Stimulated activated CD4-positive, alpha-beta T cell treated with anti-CD3 and anti-CD28 coated beads, TNF-alpha, amount 100 ng/mL, for 1 hour (primary cell): ENCODE measurements at regions not wholly inside any gene's neighbourhood (a gene's known extent, or its start where the extent isn't known, plus 50 kb on each side); places are given as distances from the start of the nearest gene placed in this dataset.

Experiments
- DNase-seq, 3 donors: peaks; one replicate each; pipeline ENCODE4 v3.0.0-alpha.2; 2020; ENCODE audit warnings: low read depth in 3 of 3, low spot score in 1 of 3

DNA sequence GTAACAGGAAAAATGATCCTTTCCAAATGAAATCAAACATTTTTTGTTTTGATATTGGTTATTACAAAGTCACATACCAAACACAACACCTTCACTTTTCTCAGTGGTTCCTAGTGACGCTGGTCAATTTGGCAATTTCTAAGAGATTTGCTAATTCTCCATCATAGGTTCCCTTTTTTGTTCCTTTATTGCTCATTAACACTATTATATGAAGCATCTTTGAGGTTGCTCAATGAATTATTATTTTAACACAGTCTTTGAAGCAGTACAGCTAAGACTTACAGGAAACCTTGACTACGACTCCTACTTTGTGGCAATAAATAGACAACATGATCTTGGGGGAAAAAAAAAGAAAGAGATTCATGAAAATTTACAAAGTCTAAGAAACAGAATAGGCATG lies 152.2 kb upstream of the VRK2 start:
- DNase-seq = no peak

DNA sequence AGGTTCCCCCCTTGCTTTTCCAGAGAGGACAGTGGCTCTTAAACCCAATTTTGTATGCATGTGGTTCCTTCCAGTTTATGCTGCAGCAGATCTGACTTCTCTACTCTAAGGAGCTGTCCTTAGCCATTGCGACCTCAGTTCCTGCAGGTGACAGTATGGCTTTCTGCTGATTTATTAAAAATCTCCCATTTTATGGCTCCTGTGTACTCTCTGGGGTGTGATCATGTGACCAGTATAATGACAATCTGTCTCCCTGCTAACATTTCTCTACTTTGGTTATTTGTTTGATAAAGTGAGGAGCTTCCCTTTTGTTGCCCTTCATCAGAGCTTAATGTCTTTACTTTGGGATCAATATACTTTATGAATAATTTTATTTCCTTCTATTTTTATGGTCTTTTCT lies 148.7 kb upstream of the VRK2 start:
- DNase-seq = no peak

DNA sequence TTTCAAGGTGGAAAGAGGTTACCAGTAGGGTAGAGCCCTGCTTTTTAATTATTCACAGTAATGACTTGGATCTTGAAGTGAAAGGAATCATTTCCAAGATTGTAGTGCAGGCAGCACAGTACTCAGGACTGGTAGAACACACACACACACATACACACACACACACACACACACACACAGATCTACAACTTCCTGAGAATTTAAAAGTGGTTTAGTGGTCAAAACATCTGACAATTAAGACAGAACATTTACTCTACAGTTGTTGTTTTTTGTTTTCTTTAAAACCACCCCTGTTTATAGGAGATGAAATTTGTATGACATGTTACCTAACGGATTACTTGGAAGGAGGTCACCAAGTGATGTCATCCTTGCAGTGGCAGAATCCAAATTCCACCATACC lies 146.7 kb upstream of the VRK2 start:
- DNase-seq = no peak

DNA sequence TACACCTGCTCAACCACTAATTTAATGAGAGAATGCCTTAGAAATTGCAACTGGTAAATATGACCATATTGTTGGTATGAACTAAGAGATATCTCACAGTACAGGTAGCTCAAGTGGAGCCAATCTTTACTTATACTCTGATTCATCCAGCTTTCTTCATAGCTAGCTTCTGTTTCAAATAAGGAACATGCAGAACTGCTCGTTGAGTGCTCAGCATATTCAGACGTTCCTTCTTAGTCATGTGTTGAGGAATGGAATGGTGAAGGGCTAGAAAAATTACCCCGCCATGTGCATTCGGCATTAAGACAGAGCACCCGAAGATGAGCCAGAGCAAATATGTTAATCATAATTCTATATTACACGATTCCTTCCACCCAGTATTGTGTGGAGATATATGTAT lies 144.0 kb upstream of the VRK2 start:
- no peak for DNase-seq

DNA sequence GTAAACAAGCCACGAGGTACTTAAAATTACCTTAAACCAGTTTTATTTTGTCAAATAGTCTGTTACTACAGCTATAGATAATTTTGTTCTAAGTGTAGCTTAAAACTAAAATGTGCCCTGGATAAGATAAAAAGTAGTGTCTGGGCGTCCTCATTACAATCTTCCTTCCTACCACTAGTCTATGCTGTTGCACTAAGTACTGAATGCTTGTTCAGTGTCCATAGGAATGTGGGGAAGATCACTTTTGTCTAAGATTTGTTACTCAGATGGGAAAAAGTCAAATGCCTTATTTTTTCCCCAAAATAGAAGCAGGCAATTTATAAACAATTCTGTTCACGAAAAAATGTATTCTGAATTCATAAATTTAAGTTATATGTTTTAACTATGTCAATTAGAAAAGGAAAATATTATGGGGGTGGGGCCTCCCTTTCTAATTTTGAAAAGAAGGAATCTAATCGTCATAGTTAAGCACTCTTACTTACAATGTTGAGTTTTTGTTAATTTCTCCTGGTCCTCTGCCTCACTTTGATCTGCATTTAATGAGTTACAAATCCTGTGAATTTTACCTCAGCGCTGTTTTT lies 140.4 kb upstream of the VRK2 start:
- DNase-seq = no peak

DNA sequence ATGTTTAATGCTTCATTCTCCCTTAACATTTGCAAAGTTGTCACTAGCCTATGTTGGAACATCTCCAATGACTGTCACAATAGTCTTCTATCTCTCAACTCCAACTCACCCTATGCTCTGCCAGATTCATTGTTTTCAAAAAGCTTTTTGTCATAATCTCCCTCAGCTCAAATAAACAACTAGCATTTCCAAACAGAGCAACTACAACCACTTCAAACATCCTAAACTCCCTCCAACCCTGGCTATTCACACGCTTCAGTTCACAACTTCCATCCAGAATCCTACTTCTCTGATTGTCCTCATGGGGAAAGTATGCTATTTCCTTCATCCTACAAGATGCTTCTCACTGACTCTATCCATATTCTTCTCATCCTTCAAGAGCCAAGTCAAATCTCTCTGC lies 139.2 kb upstream of the VRK2 start:
- DNase-seq = no peak

DNA sequence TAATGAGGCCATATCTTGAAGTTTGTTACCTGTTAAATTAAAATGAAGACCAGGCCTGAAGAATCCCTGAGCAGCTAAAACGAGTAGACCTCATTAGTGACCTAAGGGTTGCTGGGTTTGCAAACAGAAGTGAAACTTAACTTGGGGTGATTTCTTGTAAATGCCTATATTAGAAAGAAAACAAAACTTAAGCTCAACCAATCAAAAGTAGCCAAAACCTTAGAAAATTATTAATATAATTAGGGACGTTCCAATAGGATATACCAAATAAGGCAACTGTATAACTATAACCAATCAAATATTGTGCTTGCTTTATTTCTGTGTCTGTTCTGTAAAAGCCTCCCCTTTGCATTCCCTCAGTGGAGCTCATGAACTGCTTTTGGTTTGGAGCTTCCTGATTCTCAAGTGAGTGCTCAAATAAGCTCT lies 137.9 kb upstream of the VRK2 start:
- DNase-seq = no peak

DNA sequence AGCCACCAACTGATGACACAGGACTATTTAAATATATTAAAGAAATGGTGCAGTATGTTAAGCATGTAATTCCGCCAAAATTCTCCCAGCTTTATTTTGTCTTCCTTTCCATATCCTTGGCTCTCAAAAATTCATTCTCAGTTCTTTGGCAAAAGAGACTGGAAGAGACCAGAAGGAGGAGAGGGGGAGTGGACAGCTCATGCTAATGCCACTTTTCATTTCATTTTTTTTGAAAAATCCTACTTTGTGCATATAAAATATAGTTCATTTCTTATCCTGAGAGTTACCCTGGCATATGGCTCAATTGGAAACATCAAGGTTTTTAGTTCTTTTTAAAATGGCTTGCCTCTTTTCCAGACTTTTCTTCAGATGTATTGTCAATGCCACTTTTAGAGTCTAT lies 128.5 kb upstream of the VRK2 start:
- no peak for DNase-seq

DNA sequence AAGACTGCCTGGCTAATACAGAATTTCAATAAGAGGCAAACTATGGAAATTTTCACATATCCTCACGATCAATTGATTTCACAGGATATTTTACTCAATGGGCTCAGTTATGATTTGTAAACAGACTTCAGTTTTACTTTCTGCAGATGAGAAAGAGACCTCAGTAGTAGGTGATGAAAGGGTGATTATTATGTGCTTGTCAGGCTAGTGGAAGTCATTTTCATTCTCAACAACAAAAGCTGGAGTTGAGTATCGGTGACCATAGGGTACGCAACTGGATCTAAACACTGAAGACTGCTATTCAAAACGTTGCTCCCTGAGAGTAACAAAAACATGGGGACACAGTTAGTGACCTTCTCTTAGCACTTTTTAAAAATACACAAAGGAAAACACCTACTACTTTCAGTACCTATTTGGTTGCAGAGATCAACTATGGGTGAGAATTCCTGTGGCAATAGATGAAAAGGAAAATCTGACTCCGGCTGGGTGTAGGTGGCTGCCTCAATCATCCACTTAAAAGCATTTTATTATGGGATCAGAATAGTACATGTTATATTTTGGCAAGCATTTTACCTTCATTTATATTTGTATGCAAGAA lies 126.2 kb upstream of the VRK2 start:
- DNase-seq = no peak

DNA sequence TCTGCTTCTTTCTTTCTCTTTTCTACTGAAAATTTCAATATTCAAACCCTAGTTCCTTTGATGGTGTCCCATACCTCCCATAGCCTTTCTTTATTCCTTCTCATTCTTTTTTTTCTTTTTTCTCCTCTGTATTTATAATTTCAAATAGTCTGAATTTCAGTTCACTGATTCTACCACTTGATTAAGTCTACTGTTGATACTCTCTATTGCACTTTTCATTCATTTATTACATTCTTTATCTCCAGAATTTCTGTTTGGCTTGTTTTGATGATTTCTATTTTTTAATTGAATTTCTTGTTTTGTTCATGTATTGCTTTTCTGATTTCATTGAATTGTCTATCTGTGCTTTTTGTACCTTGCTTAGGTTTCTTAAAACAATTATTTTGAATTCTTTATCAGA lies 111.9 kb upstream of the VRK2 start:
- no peak for DNase-seq

DNA sequence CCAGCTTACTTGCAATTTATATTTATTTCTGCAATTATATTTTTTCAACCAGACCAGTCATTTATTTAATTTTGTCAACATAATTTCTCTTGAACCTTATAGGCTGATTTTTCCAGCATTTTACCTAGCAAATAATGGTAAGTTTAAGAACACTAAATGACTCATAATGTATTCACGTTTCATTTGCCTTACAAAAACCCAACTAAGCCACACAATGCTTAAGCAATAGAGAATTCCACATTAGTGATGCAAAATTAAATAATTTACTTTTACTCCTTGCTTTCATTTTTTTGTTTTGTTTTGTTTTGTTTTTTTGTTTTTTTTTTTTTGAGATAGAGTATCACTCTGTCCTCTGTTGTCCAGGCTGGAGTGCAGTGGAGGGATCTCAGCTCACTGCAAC lies 110.4 kb upstream of the VRK2 start:
- no peak for DNase-seq

DNA sequence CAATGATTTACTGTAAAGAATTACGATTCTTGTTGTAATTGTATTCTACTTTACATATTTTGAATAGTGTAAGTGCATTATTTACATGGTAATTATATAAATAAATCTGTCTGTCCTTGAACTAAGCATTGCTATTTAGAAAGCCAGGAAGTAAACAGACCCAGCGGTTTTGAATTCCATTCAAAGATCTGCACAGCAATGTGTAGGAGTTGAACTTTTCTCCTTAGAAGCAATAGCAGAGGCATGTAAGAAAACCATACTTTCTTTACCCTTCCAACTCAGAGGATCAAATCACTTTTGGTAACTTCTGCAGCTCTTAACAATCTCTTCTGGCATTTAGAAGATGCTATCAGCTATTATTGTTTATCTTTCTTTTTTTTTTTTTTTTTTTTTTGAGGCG lies 109.2 kb upstream of the VRK2 start:
- DNase-seq = no peak

DNA sequence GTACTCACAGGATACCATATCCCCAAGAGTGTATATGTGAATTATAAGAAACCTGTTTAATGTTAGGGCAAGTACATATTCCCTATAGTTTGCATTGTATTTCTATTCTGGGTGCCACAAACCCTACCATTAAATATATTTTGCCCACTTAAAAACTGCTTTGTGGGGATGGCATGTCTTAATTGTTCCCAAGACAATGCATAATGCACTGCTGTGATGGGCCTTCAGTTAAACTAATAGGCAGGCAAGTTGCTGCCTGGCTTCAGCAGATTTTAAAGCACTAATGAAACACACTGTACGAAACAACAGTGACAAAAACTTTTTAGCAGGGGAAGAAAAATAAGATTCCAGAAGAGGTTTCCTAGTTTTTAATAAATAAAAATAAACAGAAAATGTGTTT lies 104.8 kb upstream of the VRK2 start:
- no peak for DNase-seq

DNA sequence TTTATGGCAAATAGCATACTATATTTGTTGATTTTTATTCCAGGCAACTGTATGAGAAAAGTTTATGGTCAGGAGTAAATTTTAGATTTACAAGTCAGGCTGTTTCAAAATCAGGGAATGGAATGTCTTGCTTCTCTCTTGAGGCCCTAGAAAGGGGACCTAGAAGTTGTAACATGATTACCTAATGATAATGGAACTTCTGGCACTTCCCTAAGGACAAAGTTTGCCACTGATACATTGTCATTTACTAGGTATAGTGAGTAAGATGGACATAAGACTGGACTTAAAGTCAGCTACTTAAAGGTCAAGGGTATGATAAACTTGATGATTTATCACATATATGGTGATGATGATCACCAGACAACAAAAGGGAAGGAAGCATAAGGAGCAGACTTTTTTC lies 103.3 kb upstream of the VRK2 start:
- no peak for DNase-seq

DNA sequence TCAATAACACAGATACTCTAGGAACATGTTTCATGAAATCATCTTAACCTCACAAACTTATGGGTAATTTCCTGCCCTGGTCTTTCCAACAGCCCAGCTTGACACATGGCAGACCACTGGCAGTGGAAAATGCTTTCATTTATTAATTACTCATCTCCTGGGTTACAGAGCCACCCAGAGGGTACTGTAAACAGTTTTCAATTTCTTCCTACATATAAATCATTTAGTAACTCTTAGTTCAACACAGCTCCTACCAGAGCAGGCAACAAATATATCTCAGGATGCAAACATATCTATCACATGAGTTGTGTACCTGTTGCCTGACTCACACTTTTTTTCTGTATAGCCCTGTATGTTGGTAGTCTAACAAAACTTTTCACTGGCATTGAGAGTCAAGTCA lies 99.2 kb upstream of the VRK2 start:
- DNase-seq = no peak

DNA sequence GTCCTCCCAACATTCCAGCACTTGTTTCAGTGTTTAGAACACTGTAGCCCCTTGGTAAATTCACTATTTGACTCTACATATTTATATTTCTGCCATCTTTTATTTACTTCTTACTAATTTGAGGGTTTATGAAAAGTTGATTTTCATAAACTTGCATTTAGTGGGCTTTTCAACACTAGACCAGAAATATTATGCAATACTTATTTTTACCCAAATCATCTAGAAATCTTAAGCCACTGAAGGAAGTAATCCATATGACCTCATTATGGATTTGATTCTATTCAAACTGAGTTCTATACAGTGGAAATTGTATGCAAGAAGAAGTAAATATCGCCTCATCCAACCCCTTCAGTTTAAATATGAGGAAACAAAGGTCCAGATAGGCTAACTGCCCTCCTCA lies 92.6 kb upstream of the VRK2 start:
- no peak for DNase-seq

DNA sequence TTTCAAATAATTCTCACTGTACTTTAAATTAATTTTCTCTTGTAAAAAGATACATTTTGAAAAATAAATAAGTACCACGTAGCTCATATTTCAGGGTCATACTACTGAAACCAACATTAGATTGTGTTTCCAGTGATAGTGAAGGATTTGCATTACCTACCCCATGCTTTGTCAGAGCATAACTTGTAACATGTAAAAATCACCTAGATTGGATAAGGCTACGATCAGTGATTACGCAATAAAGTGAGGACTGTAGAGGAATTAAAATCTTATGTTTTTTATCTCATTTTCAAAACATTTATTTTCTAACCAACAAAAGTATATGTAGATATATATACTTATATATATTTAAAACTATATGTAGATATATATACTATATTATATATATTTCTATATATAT lies 89.4 kb upstream of the VRK2 start:
- DNase-seq = no peak

DNA sequence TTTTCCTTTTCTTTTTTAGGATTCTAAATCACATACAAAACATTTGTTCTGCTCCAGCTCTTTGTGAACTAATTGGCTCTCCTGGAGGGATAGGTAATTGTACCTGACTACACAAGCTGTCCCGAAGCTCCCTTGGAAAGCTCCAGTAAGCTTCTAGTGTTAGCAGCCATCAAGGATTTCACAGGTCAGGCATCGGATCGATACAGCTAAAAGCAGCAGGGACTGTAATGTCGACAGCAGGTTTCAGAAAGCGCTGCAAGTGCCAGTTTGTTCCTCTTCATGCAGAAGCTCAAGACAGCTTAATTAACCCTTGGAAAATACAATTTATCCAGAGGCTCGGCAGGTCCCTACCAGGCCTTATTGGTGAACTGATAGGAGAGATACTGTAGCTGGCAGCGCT lies 87.2 kb upstream of the VRK2 start:
- no peak for DNase-seq

DNA sequence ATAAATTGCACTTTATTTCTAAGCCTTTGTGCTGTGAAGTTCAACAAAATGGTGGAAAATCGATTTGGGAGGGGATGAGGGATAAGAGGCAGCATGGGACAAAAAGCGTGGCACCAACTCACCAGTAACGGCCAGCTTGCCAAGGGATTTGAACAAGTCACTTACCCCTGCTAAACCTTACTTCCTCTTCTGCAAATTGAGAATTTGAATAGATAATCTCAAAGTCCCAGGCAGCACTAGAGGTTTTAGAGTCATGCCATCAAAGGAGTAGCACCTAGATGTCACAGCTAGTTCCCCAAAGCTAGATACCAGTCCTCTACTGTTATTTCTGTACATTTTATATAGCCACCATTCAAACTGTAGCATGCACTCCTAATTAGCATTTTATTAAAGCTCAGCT lies 83.7 kb upstream of the VRK2 start:
- DNase-seq = no peak

DNA sequence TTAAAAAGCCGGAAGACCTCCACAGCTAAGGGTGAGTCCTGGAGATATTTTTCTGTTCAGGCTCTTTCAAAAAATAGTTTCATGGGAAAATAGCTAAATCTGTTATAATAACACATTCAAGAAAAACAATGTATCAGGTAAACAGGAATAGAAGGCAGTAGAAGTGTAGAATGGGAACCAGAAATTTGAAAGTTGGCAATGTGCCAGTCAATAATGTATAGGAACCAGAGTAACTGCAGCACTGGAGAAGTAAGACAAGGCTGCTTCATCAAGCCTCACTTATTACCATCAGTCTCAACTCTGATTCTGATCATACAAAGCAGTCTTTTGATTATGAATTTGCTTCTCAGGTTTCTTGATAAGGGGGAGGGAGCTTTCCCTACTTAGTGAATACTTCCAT lies 81.4 kb upstream of the VRK2 start:
- DNase-seq = no peak

DNA sequence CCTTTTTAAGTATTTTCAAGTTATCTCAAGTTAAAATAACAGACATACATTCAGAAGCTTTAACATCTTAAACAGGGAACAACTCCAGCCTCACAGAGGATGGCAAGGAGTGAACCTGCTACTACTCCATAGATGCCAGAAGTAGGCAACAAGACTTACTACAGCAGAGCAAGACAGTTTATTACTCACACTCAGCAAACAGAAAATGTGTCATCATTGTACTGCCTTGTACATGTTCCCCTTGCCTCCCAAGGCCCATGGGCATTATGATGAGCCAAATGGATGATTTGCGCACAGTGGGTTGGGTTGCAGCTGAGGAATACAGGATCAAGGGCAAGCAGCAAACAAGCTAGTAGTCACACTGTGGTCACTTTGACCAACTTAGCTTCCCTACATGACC lies 80.6 kb upstream of the VRK2 start:
- no peak for DNase-seq

DNA sequence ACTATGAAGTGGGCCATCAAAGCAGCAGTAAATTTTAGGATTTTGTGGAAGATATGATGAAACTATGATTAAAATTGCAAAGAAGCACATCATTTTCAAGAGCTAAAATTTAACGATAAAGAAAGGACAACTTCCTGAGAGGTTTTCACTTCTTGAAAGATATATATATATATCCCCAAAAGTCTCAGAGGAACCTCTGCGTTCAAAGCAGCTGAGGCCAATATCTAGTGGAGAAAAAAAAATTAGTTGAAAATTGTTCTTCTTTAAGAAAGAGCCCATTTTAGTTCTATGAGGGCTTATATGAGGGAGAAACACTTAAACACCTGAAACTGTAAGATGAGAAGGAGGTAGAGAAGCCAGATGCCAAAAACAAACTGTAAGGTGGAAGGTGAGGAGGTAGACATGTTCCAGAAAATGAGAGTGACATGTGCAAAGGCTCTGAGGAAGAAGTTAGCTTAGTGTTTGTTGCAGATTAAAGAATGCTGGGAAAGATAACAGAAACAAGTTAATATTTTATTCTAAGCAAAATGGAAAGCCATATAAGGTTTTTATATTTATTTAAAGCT lies 72.9 kb upstream of the VRK2 start:
- DNase-seq = no peak

DNA sequence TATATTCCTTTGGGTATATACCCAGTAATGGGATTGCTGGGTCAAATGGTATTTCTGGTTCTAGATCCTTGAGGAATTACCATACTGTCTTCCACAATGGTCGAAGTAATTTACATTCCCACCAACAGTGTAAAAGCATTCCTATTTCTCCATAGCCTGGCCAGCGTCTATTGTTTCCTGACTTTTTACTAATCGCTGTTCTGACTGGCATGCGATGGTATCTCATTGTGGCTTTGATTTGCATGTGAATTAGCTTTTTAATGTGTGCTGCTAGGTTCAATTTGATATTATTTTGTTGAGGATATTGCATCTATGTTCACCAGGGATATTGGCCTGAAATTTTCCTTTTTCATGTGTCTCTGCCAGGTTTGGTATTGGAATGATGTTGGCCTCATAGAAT lies 67.4 kb upstream of the VRK2 start:
- no peak for DNase-seq
